Posterior vena cava (tissue), 2 donors: ENCODE measurements at regions not wholly inside any gene's neighbourhood (a gene's known extent, or its start where the extent isn't known, plus 50 kb on each side); places are given as distances from the start of the nearest gene placed in this dataset.

Experiments
- DNase-seq: peaks from one replicate; pipeline ENCODE4 v3.0.0-alpha.2; 2020; ENCODE audit warnings: low spot score
- intact Hi-C, 2 donors: fragments of 100-400 bp; cut with DNase I; formaldehyde crosslinking; loops; one replicate each; pipeline versions ENCODE4 v1.14.1 to v1.14.2; 2022 to 2023
- donor health status: DM: yes; HTN: yes; CAD: no.
- donor health status: DM: yes; HTN: yes; CAD: no.

GRCh38 chr19:30305346-30306060, 66.7 kb upstream of the ZNF536 start:
- DNase-seq, result no peak
- intact Hi-C loops, result no loop called here

- intact Hi-C loops, result no loop called here
- DNase-seq, result no peak
Measured at GRCh38 chr19:30307191-30307974, 64.8 kb upstream of the ZNF536 start.

GRCh38 chr19:30309176-30309575, 63.0 kb upstream of the ZNF536 start:
- intact Hi-C loops, result no loop called here
- DNase-seq, result no peak

- intact Hi-C loops, result no loop called here
- DNase-seq, result no peak
Measured at GRCh38 chr19:30309905-30310601, 62.1 kb upstream of the ZNF536 start.

GRCh38 chr19:30310602-30311263, 61.5 kb upstream of the ZNF536 start:
- intact Hi-C loops, result no loop called here
- no peak for DNase-seq

- intact Hi-C loops, result no loop called here
- no peak for DNase-seq
Measured at GRCh38 chr19:30311911-30312310, 60.3 kb upstream of the ZNF536 start.

GRCh38 chr19:30312582-30313352, 59.4 kb upstream of the ZNF536 start:
- no peak for DNase-seq
- intact Hi-C loops, result no loop called here

GRCh38 chr19:30313353-30313750, 58.8 kb upstream of the ZNF536 start:
- intact Hi-C loops, result no loop called here
- DNase-seq, result no peak

- DNase-seq, result no peak
- intact Hi-C loops, result no loop called here
Measured at GRCh38 chr19:30314056-30314804, 58.0 kb upstream of the ZNF536 start.

GRCh38 chr19:30314805-30315155, 57.4 kb upstream of the ZNF536 start:
- intact Hi-C loops, result no loop called here
- no peak for DNase-seq

GRCh38 chr19:30315159-30315558, 57.0 kb upstream of the ZNF536 start:
- no peak for DNase-seq
- intact Hi-C loops, result no loop called here

GRCh38 chr19:30316000-30316491, 56.1 kb upstream of the ZNF536 start:
- no peak for DNase-seq

GRCh38 chr19:30316560-30317106, 55.6 kb upstream of the ZNF536 start:
- intact Hi-C loops, result no loop called here
- DNase-seq, result no peak

More at GRCh38 chr19:30316000-30316491, 56.1 kb upstream of the ZNF536 start:
- intact Hi-C loops, result no loop called here

- DNase-seq, result no peak
Measured at GRCh38 chr19:30317403-30317802, 54.8 kb upstream of the ZNF536 start.

GRCh38 chr19:30318261-30318660, 53.9 kb upstream of the ZNF536 start:
- intact Hi-C loops, result no loop called here
- DNase-seq, result no peak

More at GRCh38 chr19:30317403-30317802, 54.8 kb upstream of the ZNF536 start:
- intact Hi-C loops, result no loop called here

GRCh38 chr19:30318936-30319335, 53.2 kb upstream of the ZNF536 start:
- no peak for DNase-seq
- intact Hi-C loops, result no loop called here

- no peak for DNase-seq
- intact Hi-C loops, result no loop called here
Measured at GRCh38 chr19:30319411-30319810, 52.8 kb upstream of the ZNF536 start.

GRCh38 chr19:30319876-30320275, 52.3 kb upstream of the ZNF536 start:
- intact Hi-C loops, result no loop called here
- DNase-seq, result no peak
